GM21360 (cell line): ENCODE measurements at regions not wholly inside any gene's neighbourhood (a gene's known extent, or its start where the extent isn't known, plus 50 kb on each side); places are given as distances from the start of the nearest gene placed in this dataset.

Experiments used
- ATAC-seq: cut with Tn5 transposase; IDR thresholded peaks from one replicate; pipeline ENCODE4 v1.9.1; 2021; ENCODE audit warnings: mild to moderate bottlenecking, moderate library complexity; ENCODE audit not compliant: unreplicated experiment

- no peak for ATAC-seq
Measured at GRCh38 chr6:133630651-133631050, 258.3 kb upstream of the TCF21 start.

DNA sequence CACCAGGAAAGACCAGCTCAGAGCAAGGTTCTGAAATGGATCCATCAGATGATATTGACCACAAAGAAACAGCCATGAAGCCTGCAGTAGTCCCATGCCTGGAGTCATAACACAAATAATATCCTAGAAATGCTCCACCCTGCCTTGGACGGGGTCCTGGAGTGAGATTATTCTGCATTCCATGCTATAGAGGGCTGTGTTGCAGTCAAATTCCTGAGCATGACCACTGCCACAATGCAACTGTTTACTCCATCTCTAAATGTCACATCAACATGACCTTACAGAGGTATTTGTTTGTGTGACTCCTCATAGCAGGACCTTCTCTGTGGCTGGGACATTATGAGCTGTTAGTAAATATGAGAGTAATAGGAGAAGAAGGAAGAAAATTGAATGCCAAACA, 257.5 kb upstream of the TCF21 start:
- ATAC-seq, result no peak

- ATAC-seq, result no peak
Measured at GRCh38 chr6:133632206-133632605, 256.7 kb upstream of the TCF21 start.

DNA sequence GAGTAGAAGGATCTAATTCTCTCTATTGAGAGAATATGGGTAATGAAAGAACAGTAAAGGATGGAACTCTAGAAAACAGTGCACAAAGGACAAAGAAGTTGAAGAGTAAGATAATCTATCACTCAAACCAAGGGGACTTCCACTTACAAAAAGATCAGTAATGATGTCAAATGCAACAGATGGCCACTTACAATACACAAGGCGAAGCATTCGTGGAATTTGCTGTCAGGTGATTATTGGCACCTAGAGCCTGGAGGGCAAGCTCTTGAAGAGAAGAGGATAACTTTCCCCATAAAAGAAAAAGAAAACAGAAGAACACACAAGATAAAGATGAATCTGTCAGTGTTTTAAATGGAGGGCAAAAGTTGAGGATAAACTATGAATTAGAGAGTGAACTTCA, 256.0 kb upstream of the TCF21 start:
- no peak for ATAC-seq

DNA sequence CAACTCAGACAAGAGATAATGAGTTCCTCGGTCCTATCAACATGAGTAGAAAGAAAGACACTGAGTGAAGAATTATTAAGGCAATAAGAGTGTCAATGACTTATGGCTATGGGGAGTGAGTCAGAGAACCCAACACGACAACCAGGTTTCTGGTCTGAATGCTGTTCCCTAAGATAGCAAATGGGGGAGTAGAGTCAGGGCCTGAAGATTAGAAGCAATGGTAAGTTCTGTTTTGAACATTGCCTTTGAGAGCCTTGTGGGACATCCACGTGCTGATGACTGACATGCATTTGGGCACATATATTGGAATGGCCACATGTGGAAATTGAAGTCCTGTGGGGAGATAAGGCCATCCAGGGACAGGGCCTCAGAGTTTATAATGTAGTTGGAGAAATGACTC, 254.4 kb upstream of the TCF21 start:
- ATAC-seq, result no peak

GRCh38 chr6:133635447-133635846, 253.5 kb upstream of the TCF21 start:
- ATAC-seq, result no peak

DNA sequence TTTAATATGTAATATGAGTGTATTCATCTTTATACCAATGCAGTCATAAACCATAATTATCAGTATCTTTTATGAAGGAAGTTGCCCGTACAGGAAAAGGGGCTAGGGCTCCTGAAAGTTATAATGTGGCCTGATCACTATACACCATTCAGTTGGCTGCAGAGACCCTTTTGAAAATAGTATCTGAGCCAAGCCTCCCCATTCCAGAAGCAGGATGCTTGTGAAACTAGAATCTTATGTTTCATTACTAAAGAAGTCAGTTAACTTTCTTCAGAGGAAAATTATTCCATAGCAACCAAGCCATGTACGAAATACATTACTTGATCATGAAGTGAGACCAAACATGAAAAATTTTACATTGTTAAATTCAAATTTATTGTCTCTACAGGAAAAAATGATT, 251.5 kb upstream of the TCF21 start:
- no peak for ATAC-seq

DNA sequence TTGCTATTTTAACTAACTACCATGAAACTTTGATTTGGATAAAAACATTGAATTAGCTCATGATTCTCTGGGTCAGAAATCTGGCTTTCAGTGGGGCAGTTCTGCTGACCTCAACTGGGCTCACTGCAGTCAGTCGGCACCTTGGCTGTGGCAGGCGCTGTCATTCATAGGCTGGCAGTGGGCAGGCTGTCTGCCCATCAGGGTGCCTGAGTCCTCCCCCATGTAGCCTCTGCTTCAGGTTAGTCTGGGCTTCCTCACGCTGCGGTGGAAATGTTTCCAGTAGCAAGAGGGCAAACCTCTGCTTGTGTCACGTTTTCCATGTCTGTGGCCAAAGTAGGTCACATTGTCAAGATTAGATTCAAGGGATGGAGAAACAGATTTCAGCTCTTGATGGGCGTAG, 251.0 kb upstream of the TCF21 start:
- no peak for ATAC-seq

DNA sequence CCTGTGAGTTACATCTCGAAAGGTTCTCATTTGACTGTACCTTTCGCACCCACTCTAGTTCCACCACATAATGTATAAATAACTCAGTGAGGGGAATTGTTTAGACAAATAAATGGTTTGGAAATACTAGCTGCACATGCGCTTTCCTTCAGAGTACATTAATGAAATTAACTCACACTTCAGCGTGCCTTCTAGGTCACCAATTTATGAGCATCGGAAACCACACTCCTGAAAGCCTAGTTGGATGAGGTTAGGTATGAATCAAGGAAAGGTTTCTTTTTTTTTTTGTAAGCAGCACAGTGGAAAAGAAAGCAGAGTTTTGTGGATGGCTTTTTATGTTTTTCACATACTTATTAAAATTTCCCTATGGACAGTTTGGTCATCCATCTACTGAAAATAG, 247.8 kb upstream of the TCF21 start:
- no peak for ATAC-seq

- no peak for ATAC-seq
Measured at GRCh38 chr6:133644548-133644891, 244.4 kb upstream of the TCF21 start.

- ATAC-seq, result no peak
Measured at GRCh38 chr6:133644892-133645619, 243.9 kb upstream of the TCF21 start.

DNA sequence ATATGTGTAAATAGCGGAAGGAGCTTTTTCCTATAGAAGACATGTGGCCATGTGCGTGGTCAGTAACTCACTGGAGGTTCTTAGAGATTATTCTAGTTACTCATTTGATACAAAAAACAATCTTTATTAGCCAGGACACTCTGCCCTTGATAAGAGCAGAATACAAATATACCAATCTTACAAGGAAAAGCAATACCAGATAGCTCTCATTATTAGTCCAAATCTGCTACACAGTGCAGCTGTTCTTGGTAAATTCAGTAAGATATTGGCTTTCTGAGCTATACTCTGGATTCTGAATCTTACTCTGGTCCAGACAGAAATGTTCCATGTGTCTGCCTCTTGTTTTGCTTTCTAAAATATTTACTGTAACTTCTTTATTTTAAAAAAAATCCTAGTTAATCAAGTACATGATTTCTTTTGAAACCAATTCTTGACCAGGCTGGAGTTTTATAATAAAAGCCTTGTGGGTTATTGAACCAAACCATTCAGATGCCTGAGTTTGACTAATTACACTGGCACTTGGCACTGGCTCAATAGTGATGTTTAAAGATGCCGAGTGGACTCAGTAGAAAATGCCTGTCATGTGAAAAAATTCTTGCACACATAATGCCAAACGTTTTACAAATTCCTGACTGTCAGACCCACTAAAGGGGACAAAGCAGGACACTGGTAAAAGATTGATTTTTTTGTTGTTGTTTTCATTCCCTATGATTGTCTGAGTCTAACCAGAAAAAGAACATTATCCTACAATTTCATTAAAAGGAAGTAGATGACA, 242.8 kb upstream of the TCF21 start:
- no peak for ATAC-seq

GRCh38 chr6:133648581-133648980, 240.3 kb upstream of the TCF21 start:
- no peak for ATAC-seq

DNA sequence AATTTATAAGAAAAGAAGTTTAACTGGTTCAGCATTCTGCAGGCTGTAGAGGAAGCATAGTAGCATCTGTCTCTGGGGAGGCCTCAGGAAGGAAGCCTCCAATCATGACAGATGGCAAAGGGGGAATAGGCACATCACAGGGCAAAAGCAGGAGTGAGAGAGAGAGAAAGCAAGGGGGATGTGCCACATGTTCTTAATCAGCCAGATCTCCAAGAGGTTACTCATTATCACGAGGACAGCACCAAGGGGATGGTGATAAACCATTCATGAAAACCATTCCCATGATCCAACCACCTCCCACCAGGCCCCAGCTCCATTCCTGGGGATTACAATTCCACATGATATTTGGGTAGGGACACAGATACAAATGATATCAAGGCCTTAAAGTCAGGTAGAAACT, 217.5 kb upstream of the TCF21 start:
- ATAC-seq, result no peak

- ATAC-seq, result no peak
Measured at GRCh38 chr6:133673056-133673455, 215.9 kb upstream of the TCF21 start.

- no peak for ATAC-seq
Measured at GRCh38 chr6:133674661-133675060, 214.3 kb upstream of the TCF21 start.

DNA sequence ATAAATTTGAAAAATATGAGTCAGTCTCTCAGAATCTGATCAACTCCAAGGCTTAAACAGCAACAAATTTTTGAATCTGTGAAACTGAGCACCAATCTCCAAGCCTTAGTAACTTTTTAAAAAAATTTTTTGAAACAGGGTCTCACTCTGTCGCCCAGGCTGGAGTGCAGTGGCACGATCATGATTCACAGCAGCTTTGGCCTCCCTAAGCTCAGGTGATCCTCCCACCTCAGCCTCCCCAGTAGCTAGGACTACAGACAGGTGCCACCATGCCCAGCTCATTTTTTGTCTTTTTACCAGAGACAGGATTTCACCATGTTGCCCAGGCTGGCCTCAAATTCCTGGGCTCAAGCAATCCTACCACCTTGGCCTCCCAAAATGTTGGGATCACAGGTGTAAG, 207.9 kb upstream of the TCF21 start:
- no peak for ATAC-seq

DNA sequence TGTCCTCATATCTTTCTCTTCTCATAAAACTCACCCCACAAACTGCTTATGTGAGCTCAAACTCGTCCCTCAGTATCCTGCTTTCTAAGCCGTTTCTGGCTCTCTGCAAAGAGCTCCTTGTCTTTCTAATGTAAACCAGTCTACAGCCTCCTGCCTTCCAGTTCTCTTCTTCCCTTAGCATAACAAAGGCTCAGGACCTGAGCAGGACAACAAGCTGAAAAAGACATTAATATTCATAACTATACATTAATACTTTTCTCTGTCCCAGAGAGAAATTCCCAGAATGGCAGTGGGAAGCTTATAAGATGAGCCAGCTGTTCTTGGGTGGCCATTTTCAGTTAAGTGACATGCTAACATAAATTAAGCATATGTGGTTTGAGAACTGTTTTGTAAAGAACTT, 207.0 kb upstream of the TCF21 start:
- ATAC-seq, result no peak

- no peak for ATAC-seq
Measured at GRCh38 chr6:133682506-133683307, 206.2 kb upstream of the TCF21 start.

DNA sequence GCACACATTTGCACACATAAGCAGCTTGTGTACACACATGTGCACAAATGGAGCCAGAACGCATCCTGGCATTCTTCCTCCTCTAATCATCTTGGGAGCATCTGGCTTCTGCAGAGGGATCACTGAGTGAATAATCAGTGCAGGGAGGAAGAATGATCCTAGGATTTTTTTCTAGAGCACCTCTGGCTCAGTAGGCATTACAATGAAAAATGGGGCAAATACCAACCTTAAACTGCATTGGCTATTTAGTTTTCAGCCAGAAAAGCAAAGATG, 205.7 kb upstream of the TCF21 start:
- ATAC-seq, result no peak

GRCh38 chr6:133683606-133684005, 205.3 kb upstream of the TCF21 start:
- ATAC-seq, result no peak
